ENCODE measurements at regions not wholly inside any gene's neighbourhood (a gene's known extent, or its start where the extent isn't known, plus 50 kb on each side); places are given as distances from the start of the nearest gene placed in this dataset.

DNA sequence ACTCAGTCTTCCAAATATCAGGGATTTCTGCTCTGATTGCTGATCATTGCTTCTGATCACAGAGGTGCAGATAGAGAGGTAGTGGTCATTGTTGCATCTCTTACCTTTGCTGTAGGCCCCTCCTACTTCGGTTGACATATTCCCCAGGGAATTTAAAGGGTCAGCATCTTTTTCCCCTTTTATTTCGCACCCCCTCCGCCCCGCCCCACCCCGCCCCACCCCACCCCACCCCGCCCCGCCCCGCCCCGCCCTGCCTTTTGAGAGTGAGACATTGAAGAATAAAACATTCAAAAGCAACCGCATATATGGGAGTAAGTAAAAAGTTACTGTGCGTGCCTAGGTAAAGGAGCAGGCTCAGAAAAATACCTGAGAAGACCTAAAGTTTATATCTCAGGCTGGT is 463.9 kb downstream of the BTG1 start:
- TF ChIP-seq, protein P1, sequence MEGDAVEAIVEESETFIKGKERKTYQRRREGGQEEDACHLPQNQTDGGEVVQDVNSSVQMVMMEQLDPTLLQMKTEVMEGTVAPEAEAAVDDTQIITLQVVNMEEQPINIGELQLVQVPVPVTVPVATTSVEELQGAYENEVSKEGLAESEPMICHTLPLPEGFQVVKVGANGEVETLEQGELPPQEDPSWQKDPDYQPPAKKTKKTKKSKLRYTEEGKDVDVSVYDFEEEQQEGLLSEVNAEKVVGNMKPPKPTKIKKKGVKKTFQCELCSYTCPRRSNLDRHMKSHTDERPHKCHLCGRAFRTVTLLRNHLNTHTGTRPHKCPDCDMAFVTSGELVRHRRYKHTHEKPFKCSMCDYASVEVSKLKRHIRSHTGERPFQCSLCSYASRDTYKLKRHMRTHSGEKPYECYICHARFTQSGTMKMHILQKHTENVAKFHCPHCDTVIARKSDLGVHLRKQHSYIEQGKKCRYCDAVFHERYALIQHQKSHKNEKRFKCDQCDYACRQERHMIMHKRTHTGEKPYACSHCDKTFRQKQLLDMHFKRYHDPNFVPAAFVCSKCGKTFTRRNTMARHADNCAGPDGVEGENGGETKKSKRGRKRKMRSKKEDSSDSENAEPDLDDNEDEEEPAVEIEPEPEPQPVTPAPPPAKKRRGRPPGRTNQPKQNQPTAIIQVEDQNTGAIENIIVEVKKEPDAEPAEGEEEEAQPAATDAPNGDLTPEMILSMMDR (IDR thresholded peaks at IDR 0.05), result no peak
- TF ChIP-seq POLR2AphosphoS5 (IDR thresholded peaks at IDR 0.05), result no peak
